DMS114 treated with DMSO at 0.1 percent for 48 hours (cell line): ENCODE measurements at regions not wholly inside any gene's neighbourhood (a gene's known extent, or its start where the extent isn't known, plus 50 kb on each side); places are given as distances from the start of the nearest gene placed in this dataset.
"Not testable (repeated sequence)": the region's sequence is repeated elsewhere in the genome, so short reads cannot be mapped to it uniquely, and the experiment has no call there.

Experiments
- DNase-seq: peaks from one replicate; lab custom pipeline; 2025; ENCODE audit not compliant: unreplicated experiment; lab: John Stamatoyannopoulos, UW

DNA sequence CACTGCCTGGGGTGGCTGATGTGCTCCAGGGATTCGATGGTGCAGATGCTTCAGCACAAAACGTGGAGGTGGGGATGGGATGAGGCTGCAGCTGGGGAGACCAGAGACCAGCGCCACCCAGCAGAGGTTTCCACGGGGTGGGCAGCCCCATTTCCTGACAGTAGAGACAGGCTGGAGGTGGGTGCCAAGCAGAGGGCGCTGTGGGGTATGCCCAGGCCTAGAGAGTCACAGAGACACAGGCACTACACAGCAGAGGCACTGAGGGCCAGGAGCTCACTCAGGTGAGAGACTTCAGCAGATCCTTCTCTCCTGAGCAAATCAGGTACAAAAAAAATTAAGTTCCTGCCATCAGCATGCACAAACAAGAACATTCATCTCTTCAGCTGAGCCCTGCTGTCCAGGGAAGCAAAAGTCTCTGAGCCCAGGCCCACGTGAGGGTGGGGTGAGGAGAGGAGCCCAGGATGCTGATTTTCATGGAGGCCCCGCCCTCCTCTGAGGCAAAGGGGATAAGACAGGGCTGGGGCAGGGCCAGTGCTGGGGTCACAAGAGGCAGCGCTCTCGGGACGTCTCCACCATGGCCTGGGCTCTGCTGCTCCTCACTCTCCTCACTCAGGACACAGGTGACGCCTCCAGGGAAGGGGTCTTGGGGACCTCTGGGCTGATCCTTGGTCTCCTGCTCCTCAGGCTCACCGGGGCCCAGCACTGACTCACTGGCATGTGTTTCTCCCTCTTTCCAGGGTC is 53.1 kb downstream of the GGTLC2 start:
- no peak for DNase-seq

DNA sequence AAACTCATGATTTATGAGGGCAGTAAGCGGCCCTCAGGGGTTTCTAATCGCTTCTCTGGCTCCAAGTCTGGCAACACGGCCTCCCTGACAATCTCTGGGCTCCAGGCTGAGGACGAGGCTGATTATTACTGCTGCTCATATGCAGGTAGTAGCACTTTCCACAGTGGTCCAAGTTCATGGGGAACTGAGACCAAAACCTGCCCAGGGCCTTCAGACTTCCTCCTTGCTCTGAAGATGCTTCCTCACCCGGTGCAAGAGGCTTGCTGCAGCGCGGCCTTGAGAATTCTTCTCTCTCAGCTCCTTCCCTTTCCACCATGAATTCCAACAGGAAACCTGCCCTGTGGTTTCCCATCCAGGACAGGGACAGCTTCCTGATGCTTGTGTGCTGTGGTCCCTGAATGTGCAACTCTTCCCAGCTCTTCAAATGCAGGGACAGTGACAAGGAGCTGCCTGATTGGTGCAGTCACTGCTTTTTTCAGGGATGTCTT is 53.9 kb downstream of the GGTLC2 start:
- DNase-seq, result no peak

GRCh38 chr22:22700631-22701030 is 56.2 kb downstream of the GGTLC2 start:
- DNase-seq, result no peak

DNA sequence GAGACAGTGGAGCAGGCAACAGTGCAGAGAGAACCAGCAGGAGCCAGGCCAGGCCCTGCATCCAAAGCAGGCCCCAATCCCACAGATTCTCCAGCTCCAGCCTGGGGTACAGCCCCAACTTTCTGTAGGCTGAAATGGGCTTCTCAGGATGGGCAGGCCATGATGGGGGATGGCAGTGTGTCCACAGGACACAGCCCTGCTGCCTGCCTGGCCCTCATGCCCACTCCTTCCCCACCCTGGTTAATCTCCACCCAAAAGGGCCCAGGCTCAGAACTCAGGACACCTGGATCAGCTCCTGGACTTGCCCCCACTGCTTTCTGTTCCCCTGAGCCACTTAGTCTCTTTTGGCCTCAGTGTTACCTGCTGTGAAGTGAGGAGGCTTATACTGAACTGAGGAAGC is 57.1 kb downstream of the GGTLC2 start:
- not testable (repeated sequence) for DNase-seq

DNA sequence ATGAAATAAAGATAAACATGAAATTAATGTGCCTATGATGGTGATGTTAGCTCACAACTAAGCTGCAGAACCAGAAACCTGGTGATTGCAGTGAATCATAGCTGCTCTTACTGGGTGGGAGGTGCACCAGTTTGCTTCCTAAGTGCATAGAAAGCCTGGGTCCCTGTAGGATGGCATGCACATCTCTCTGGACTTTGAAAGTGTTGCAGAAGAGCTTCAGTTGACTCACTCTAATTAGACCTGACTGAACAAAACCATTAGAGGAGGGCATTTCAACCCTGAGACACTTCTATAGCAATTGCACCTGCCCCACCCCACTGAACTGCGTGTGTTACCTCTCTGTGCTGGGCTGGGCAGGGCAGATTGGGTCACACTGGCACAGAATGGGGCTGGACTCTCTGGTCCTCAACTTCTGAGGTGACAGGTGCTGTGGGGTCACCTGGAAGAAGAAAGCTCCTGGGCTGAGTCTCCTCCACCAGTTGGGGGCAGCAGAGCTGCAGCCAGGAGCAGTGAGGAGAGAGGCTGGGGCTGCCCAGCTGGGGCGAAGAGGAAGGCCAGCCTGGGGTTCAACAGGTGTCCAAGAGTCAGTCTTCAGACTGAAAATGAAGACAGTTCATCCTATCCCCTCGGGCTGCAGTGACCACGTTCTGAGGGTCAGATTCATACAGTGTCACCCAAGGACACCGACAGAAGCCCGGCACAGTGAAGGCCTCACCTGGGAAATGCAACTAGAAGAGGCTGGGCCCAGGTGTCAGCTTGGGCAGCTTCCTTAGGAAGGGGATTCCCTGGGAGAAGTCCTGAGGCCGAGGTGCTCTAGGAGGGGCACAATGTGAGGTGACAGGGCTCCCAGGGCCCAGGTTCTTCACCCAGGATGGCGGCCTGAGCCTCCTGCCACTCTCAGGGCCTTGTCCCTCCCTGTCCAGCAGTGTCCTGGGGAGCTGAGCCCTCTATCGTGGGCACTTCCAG is 58.1 kb downstream of the GGTLC2 start:
- DNase-seq, result no peak

DNA sequence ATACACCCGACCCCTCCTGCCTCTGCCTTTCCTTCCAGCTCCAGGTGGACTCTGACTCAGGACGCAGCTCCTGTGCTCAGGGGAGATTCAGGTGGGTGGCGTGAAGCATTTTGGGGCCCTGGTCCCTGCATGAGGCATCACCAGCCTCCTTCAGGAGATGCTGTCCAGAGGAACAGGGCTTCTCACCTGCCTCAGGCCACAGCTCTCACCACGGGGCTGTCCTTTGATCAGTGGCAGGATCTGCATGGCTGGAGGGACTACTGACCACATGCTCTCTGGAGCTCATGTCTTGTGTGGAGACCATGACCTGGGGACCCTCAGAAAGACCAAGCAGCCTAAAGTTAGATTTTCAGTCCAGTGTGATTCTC is 58.8 kb downstream of the GGTLC2 start:
- no peak for DNase-seq

DNA sequence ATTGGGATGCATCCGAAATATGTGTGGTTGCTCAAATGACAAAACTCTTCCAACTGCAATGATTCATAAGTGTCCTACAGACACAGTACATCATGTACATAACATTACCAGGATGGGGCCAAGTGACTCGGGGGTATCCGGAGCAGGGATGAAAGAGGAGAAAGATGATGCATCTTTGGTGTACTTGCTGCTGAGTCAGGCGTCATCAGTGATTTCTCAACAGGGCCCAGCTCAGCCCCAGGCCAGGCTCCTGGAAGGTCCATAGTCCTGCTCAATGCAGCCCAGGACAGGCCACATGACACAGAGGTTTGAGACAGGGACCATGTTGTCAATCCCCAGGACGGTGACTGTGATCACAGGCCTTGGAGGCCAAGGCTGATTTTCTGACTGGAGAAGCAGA is 59.3 kb downstream of the GGTLC2 start:
- no peak for DNase-seq

DNA sequence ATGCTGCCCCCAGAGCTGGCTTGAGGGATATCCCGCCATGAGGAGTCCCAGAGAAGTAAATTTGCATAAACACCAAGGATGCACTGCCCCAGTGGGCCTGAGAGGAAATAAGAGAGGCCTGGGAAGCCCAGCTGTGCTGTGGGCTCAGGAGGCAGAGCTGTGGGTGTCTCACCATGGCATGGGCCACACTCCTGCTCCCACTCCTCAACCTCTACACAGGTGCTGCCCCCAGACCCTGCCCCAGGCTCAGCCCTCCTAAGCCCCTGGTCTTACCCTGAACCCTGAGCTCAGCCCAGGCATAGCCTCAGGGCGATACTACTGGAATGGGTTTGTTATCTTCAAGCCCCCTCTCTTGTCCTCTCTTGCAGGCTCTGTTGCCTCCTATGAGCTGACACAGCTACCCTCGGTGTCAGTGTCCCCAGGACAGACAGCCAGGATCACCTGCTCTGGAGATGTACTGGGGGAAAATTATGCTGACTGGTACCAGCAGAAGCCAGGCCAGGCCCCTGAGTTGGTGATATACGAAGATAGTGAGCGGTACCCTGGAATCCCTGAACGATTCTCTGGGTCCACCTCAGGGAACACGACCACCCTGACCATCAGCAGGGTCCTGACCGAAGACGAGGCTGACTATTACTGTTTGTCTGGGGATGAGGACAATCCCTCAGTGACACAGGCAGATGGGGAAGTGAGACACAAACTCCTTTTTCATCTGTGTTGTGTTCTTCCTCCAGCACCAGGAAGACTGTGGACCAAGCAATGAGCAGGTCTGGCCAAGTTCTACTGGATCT is 59.9 kb downstream of the GGTLC2 start:
- no peak for DNase-seq

DNA sequence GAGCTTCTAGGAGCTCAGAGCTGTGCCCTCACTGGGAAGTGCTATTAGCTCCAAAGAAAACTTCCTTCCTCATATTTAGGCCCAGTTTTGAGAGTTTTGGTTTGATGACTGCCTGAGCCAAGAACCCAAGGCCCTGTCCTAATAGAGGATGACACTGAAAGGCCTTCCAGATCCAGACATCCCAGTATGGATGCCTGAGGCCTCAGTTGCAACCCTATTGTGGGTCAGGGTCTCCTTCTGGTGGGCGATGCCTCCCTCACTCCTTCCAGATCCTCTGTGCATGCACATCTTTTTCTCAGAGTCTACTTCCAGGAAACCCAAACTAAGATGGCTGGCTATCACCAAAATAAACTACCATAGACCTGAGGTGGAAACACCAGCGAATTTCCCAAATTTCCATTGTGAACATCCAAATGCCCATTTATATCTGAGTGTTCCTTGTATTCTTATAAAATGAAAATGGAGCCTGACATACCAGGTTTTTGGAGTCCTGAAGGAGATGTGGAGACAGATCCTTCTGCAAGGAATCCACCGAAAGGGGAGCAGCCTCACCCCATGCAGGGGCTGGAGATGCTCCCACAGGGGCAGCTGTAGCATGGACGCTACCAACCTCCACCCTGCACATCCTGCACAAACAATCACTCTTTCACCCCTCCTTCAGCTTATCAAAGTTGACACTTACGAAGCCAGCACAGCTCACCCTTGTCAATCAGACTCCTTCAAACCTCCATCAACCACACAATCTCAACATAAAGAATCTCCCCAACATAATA is 61.1 kb downstream of the GGTLC2 start:
- no peak for DNase-seq

DNA sequence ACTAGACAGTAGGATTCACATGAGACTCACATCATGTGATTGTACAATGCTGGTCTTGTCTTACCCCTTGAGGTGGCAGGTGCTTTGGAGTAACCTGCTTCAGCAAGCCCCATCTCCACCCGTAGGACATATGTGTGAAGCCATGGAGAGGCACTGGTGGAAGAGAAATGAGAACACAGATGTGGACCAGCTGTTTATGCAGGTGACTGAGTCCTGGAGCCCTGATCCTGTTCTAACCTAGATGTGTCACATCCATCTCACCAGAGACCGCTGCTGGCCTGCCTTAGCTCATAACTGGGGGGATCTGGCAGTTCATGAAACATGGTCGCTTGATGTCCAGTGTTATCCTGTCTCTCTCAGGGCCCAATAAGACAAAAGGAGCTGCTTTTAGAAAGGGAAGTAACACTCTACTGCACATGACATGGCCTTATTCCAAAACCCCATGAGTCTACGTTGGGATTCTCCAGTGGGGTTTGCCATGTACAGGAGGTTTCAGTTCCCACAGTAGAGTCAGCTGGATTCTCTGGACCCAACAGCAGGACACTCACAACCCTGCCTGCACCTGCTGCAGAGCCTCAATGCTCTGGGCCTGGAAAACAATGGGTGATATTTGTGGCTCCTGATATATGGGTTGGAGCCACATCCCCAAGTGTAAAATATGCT is 62.0 kb downstream of the GGTLC2 start:
- DNase-seq, result no peak

DNA sequence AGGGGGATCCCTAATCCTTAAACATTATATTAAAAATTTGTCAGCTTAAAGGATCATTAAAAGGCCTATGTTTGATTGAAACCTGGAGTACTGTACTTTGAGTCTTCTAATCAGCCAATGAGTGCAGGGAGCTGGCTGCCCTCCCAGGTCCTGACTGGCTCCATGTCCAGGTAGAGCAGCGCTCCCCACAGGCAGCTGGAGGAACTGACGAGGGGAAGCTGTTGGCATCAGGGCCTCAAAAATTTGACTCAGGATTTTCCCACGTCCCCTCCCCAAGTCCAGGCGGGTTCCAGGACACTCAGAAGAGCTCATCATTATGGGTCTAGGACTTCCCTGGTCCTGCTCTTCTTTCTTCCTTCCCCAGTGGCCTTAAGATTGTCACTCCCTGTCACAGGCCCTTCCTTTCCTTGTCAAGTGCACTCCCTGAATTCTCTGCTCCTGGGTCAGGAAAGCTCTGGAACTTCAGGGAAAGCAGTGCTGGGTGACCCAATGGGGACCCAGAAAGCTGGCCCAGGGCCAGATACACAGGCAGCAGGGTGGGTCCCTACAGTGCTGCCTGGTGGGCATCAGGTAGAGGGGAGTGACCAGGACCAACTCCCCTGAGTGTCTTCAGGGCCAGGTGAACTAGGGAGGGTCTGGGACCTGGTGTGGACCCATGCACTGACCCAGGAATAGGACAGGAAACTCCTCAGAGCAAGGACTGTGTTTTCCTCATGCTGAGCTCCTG is 65.5 kb downstream of the GGTLC2 start:
- no peak for DNase-seq

DNA sequence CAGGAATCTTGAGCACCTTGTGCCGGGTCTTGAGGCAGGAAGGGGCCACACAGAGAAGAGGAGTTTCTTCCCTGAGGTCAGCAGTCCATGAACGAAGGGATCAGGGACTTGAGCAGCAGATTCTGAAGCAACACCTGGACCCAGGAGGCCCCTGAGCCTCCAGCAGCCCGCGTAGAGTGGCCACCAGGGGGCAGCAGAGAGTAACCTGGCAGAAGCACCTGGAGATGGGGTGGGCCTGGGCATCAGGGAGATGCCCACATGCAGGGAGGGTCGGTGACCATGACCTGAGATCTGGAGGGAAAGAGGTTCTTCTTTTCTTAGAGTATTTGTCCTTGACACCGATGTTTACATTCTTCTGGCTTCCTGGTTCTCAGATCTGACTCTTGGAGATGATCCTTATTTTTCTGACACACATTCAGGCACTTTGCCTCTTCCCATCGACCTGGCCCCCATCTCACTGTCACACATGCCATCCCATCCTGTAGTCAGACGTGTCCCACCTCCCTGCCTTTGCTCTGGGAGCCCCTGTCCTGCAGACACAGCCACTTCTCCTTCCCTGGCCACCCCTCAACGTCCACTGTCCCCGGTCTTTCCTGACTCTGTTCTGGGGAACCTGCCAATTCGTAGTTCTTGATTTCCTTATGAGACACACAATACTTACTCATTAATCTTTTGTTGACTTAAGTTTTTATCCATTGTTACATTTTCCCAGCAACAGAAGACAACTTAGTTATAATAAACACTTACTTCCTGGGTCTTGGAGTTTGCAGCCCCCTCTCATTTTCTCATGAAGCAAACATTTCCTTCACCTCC is 66.5 kb downstream of the GGTLC2 start:
- DNase-seq, result peak; percentile 10

DNA sequence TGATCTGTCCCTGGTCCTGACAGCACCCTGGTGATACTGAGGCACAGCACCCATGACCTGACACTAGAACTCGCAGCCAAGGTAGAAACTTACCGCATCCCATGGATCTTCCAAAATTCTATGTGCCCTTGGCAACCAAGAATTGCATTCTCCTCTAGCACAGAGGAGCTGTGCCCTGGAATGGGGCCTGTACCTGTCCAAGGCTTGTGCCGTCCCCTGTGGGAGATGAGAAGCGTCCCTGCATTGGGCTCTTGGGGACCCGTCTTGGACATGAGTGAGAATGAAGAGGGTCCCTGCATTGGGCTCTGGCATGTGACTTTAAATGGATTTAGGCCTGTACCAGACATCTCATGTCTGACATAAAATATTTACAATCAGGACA is 67.1 kb downstream of the GGTLC2 start:
- no peak for DNase-seq

DNA sequence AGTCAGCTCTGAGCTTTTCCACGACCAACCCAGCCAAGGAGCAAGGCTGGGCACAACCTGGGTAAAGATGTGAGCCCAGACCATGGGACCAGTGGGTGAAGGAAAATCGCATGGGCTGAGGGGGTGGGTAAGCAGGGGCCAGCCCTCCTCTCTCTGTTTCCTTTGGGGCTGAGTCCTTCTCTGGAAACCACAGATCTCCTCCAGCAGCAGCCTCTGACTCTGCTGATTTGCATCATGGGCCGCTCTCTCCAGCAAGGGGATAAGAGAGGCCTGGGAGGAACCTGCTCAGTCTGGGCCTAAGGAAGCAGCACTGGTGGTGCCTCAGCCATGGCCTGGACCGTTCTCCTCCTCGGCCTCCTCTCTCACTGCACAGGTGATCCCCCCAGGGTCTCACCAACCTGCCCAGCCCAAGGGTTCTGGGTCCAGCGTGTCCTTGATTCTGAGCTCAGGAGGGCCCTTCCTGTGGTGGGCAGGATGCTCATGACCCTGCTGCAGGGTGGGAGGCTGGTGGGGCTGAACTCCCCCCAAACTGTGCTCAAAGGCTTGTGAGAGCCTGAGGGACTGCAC is 67.8 kb downstream of the GGTLC2 start:
- no peak for DNase-seq

GRCh38 chr22:22712666-22713365 is 68.4 kb downstream of the GGTLC2 start:
- no peak for DNase-seq

GRCh38 chr22:22713416-22713815 is 69.0 kb downstream of the GGTLC2 start:
- DNase-seq, result no peak

DNA sequence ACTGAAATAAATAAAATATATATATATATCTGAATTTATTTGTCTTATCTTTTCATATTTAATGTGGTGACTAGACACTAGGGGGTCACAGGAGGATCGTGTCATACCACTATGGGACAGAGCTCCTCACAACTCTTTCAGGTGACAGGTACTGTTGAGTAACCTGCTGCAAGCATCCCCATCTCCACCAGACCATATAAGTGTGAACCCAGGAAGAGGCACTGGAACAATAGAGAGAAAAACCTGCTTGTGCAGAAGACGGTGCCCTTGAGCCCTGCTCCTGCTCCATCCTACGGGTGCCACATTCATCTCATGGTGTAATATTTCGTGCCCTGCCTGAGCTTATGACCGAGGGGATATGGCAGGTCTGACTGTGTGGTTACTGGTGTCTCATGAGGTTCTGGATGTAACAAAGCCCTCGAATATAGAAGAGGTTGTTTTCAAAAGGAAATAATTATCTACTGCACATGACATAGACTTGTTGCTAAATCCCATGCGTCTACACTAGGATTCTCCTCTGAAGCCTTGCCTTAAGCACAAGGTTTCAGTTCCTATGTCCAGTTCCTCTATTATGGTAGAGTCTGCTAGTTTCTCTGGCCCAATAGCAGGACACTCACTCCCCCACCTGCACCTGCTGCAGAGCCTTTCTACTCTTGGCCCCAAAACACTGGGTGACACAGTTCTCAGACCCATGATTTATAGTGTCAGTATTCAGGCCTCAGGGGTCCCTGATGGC is 70.4 kb downstream of the GGTLC2 start:
- DNase-seq, result no peak
